WTC11 (cell line): ENCODE measurements at regions not wholly inside any gene's neighbourhood (a gene's known extent, or its start where the extent isn't known, plus 50 kb on each side); places are given as distances from the start of the nearest gene placed in this dataset.

ENCODE experiments used
- ATAC-seq: fragments of 200-7000 bp; cut with Tn5 transposase; 2 replicates; pipeline ENCODE4 v1.10.0; 2021; ENCODE audit warnings: mild to moderate bottlenecking, moderate library complexity
- CTCF ChIA-PET: fragments of 300-600 bp; sonication (Branson Sonifier 250); formaldehyde crosslinking; loops from one replicate; lab custom pipeline; 2021; ENCODE audit warnings: antibody characterized with exemption; lab: Charles Lee
- POLR2A ChIA-PET: fragments of 350-600 bp; sonication (Branson Sonifier 250); formaldehyde crosslinking; loops from one replicate; lab custom pipeline; 2021; ENCODE audit warnings: antibody characterized with exemption; lab: Charles Lee
- DNase-seq: peaks from one replicate; pipeline ENCODE4 v3.0.0; 2021; ENCODE audit warnings: low spot score
- H3K27ac Mint-ChIP-seq: 2 replicates; pipeline ENCODE4 v1.8.0; 2021; ENCODE audit warnings: mixed read lengths
- H3K27me3 Mint-ChIP-seq: 2 replicates; pipeline ENCODE4 v1.8.0; 2021; ENCODE audit warnings: low read depth, mild to moderate bottlenecking, moderate library complexity, mixed read lengths
- H3K36me3 Mint-ChIP-seq: 2 replicates; pipeline ENCODE4 v1.8.0; 2021; ENCODE audit warnings: mixed read lengths
- H3K4me1 Mint-ChIP-seq: 2 replicates; pipeline ENCODE4 v1.8.0; 2022; ENCODE audit warnings: mixed read lengths
- H3K4me3 Mint-ChIP-seq: 2 replicates; pipeline ENCODE4 v1.8.0; 2021; ENCODE audit warnings: mild to moderate bottlenecking, moderate library complexity, mixed read lengths
- H3K9me3 Mint-ChIP-seq: 2 replicates; pipeline ENCODE4 v1.8.0; 2021; ENCODE audit warnings: mixed read lengths
- ELF4 ChIP-seq: sonication (generic); formaldehyde crosslinking; IDR thresholded peaks from 2 replicates; pipeline ENCODE4 v1.8.1; 2022; ENCODE audit warnings: low read depth, mild to moderate bottlenecking, moderate library complexity, missing genetic modification reagents
- ESRRA ChIP-seq: sonication (generic); formaldehyde crosslinking; IDR thresholded peaks from 2 replicates; pipeline ENCODE4 v1.8.1; 2022; ENCODE audit warnings: mild to moderate bottlenecking, missing genetic modification reagents, borderline replicate concordance
- ETV6 ChIP-seq: sonication (generic); formaldehyde crosslinking; IDR thresholded peaks from 2 replicates; pipeline ENCODE4 v1.8.1; 2022; ENCODE audit warnings: mild to moderate bottlenecking, missing genetic modification reagents
- FOXK1 ChIP-seq: sonication (generic); formaldehyde crosslinking; IDR thresholded peaks from 2 replicates; pipeline ENCODE4 v1.8.0; 2022; ENCODE audit warnings: mild to moderate bottlenecking, moderate library complexity, missing genetic modification reagents
- NFE2L1 ChIP-seq: sonication (generic); formaldehyde crosslinking; IDR thresholded peaks from 2 replicates; pipeline ENCODE4 v1.8.1; 2023; ENCODE audit warnings: missing genetic modification reagents
- NR3C1 ChIP-seq: sonication (generic); formaldehyde crosslinking; conservative IDR thresholded peaks from 2 replicates; pipeline ENCODE4 v1.8.1; 2023; ENCODE audit warnings: low read depth, mild to moderate bottlenecking, missing genetic modification reagents
- OVOL2 ChIP-seq: fragments of 250-450 bp; sonication (Bioruptor Pico); IDR thresholded peaks from 2 replicates; pipeline ENCODE4 v1.9.0; 2021; ENCODE audit warnings: mild to moderate bottlenecking, borderline replicate concordance
- SOX15 ChIP-seq: fragments of 250-450 bp; sonication (Bioruptor Pico); IDR thresholded peaks from 2 replicates; pipeline ENCODE4 v1.9.0; 2021; ENCODE audit warnings: mild to moderate bottlenecking
- SP1 ChIP-seq: sonication (generic); formaldehyde crosslinking; conservative IDR thresholded peaks from 2 replicates; pipeline ENCODE4 v1.8.1; 2022; ENCODE audit warnings: missing genetic modification reagents
- TEAD4 ChIP-seq: sonication (generic); formaldehyde crosslinking; IDR thresholded peaks from 2 replicates; pipeline ENCODE4 v1.8.0; 2022; ENCODE audit warnings: mild to moderate bottlenecking, missing genetic modification reagents
- ZNF263 ChIP-seq: sonication (generic); formaldehyde crosslinking; IDR thresholded peaks from 2 replicates; pipeline ENCODE4 v1.8.1; 2022; ENCODE audit warnings: low read depth, mild to moderate bottlenecking, moderate library complexity, missing genetic modification reagents
- ZNF396 ChIP-seq: fragments of 250-450 bp; sonication (Bioruptor Pico); IDR thresholded peaks from 2 replicates; pipeline ENCODE4 v1.8.0; 2021; ENCODE audit warnings: mild to moderate bottlenecking, moderate library complexity, borderline replicate concordance
- TF ChIP-seq, protein P1 (sequence below): fragments of 250-450 bp; sonication (Bioruptor Pico); IDR thresholded peaks from 2 replicates; pipeline ENCODE4 v1.9.0; 2021; ENCODE audit warnings: mild to moderate bottlenecking
- TF ChIP-seq, protein P2 (sequence below): sonication (generic); formaldehyde crosslinking; IDR thresholded peaks from 2 replicates; pipeline ENCODE4 v1.8.0; 2022; ENCODE audit warnings: mild to moderate bottlenecking, missing genetic modification reagents
- TF ChIP-seq, protein P3 (sequence below): sonication (generic); formaldehyde crosslinking; IDR thresholded peaks from 2 replicates; pipeline ENCODE4 v1.8.1; 2023; ENCODE audit warnings: mild to moderate bottlenecking, missing genetic modification reagents
- TF ChIP-seq, protein P4 (sequence below): sonication (generic); formaldehyde crosslinking; IDR thresholded peaks from 2 replicates; pipeline ENCODE4 v1.8.1; 2022; ENCODE audit warnings: mild to moderate bottlenecking, missing genetic modification reagents, moderate library complexity, borderline replicate concordance
- TF ChIP-seq, protein P5 (sequence below): fragments of 250-450 bp; sonication (Bioruptor Pico); conservative IDR thresholded peaks from 2 replicates; pipeline ENCODE4 v1.9.0; 2021; ENCODE audit warnings: mild to moderate bottlenecking
- TF ChIP-seq, protein P6 (sequence below): sonication (generic); formaldehyde crosslinking; IDR thresholded peaks from 2 replicates; pipeline ENCODE4 v1.8.1; 2023; ENCODE audit warnings: mild to moderate bottlenecking, missing genetic modification reagents, moderate library complexity

DNA sequence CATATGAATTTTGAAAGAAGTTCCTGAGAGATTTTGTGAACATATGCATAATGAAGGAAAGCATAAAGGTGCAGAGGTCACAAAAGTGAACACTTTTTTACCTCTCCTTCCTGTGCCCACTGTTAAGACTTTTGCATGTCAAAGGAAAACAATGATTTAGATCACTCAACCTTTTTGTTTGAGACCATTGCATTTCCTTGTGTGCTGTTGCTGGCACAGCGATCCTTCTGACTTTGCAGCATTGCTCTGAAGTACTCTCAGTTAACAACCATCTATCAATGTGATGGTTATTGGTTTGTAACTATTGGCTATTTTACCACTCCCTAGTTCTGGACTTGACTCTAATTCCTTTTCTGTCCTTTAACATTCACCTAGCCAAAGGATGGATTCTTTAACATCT is 61.7 kb upstream of the TFPI start:
- no peak overlapping the region for H3K4me3 Mint-ChIP-seq
- H3K27me3 Mint-ChIP-seq, result peaks cover 22% of the 10 kb centered on the region
- ChIA-PET CTCF (interaction anchor here (1.2 kb wide), 1 partner anchor 34 kb away, joined by 3 read pairs; no protein-coding TSS in a partner anchor), POLR2A (no interaction called here)
- no peaks in the 10 kb centered on the region for H3K36me3 Mint-ChIP-seq
- H3K4me1 Mint-ChIP-seq, result peaks cover 51% of the 10 kb centered on the region
- H3K9me3 Mint-ChIP-seq, result no peaks in the 10 kb centered on the region
- ATAC-seq, result peak; percentile 43; the same call in 1 of the 2 replicates
- no peak overlapping the region for H3K27ac Mint-ChIP-seq
- no peak for TF ChIP-seq OVOL2
- TF ChIP-seq ETV6, result 0 out of 2 replicates have a peak, but pooled peaks have one; percentile 27
- TF ChIP-seq, protein P1, sequence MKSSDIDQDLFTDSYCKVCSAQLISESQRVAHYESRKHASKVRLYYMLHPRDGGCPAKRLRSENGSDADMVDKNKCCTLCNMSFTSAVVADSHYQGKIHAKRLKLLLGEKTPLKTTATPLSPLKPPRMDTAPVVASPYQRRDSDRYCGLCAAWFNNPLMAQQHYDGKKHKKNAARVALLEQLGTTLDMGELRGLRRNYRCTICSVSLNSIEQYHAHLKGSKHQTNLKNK (CRISPR knock-in tag), result peak; percentile 54; the same call in 1 of the 2 replicates
- DNase-seq, result no peak

DNA sequence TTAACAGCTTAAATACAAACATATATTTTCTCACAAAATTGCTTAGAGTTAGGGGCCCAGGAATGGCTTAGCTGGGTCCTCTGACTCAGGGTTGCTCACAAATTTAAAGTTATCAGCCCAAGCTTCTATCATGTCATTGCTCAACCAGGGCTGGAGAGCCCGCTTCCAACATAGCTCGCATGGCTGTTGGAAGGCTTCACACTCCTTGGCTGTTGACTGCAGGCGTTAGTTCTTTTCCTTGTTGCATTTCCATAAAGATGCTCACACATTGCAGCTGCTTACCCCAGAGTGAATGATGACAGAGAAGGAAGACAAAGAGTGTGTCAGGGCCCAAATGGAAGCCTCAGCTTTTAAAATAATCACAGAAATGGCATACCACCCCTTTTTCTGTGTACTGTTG is 62.9 kb upstream of the TFPI start:
- TF ChIP-seq ESRRA (CRISPR knock-in tag) (no peak), TEAD4 (CRISPR knock-in tag) (no peak), NR3C1 (CRISPR knock-in tag) (no peak), NFE2L1 (no peak), FOXK1 (no peak), SOX15 (no peak), ZNF396 (CRISPR knock-in tag) (no peak), ZNF263 (no peak), SP1 (no peak), ELF4 (CRISPR knock-in tag) (no peak)
- TF ChIP-seq, protein P2, sequence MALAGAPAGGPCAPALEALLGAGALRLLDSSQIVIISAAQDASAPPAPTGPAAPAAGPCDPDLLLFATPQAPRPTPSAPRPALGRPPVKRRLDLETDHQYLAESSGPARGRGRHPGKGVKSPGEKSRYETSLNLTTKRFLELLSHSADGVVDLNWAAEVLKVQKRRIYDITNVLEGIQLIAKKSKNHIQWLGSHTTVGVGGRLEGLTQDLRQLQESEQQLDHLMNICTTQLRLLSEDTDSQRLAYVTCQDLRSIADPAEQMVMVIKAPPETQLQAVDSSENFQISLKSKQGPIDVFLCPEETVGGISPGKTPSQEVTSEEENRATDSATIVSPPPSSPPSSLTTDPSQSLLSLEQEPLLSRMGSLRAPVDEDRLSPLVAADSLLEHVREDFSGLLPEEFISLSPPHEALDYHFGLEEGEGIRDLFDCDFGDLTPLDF, result no peak
- TF ChIP-seq, protein P3, sequence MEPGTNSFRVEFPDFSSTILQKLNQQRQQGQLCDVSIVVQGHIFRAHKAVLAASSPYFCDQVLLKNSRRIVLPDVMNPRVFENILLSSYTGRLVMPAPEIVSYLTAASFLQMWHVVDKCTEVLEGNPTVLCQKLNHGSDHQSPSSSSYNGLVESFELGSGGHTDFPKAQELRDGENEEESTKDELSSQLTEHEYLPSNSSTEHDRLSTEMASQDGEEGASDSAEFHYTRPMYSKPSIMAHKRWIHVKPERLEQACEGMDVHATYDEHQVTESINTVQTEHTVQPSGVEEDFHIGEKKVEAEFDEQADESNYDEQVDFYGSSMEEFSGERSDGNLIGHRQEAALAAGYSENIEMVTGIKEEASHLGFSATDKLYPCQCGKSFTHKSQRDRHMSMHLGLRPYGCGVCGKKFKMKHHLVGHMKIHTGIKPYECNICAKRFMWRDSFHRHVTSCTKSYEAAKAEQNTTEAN, result no peak
- TF ChIP-seq, protein P4, sequence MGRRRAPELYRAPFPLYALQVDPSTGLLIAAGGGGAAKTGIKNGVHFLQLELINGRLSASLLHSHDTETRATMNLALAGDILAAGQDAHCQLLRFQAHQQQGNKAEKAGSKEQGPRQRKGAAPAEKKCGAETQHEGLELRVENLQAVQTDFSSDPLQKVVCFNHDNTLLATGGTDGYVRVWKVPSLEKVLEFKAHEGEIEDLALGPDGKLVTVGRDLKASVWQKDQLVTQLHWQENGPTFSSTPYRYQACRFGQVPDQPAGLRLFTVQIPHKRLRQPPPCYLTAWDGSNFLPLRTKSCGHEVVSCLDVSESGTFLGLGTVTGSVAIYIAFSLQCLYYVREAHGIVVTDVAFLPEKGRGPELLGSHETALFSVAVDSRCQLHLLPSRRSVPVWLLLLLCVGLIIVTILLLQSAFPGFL (CRISPR knock-in tag), result no peak
- TF ChIP-seq, protein P5, sequence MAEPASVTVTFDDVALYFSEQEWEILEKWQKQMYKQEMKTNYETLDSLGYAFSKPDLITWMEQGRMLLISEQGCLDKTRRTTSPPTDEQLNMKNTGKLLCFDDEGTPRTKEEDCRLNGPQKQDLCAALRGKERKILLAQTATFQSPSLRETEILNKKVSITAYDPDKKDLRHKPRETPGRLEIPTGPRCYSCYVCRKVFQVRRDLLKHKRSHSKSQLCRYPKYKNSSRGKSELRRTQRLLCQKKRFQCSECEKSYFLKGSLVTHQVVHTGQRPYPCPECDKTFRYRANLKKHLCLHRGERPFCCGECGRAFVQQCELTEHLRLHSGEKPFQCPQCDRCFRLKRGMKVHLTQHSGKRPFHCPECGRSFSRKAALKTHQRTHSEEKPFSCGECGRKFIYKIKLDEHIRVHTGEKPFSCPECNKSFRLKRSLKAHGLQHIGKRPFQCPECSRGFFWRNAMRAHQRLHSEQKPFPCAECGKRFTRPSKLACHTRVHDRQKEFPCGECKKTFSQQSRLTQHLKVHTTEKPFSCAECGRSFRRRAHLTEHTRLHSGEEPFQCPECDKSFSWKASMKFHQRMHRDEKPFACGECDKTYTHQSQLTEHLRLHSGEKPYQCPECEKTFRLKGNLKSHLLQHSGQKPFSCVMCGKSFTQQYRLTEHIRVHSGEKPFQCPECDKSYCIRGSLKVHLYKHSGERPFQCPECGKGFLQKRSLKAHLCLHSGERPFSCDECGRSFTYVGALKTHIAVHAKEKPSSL (CRISPR knock-in tag), result no peak
- TF ChIP-seq, protein P6, sequence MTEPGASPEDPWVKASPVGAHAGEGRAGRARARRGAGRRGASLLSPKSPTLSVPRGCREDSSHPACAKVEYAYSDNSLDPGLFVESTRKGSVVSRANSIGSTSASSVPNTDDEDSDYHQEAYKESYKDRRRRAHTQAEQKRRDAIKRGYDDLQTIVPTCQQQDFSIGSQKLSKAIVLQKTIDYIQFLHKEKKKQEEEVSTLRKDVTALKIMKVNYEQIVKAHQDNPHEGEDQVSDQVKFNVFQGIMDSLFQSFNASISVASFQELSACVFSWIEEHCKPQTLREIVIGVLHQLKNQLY (CRISPR knock-in tag), result no peak
- H3K9me3 Mint-ChIP-seq, result no peaks in the 10 kb centered on the region
- ChIA-PET POLR2A (no interaction called here), CTCF (no interaction called here)
- no peak overlapping the region for H3K27ac Mint-ChIP-seq
- no peaks in the 10 kb centered on the region for H3K36me3 Mint-ChIP-seq
- peaks cover 58% of the 10 kb centered on the region for H3K4me1 Mint-ChIP-seq
- DNase-seq (no peak), ATAC-seq (no peak)
- peaks cover 12% of the 10 kb centered on the region for H3K27me3 Mint-ChIP-seq
- no peak overlapping the region for H3K4me3 Mint-ChIP-seq
